AG09319 (cell line): ENCODE measurements at regions not wholly inside any gene's neighbourhood (a gene's known extent, or its start where the extent isn't known, plus 50 kb on each side); places are given as distances from the start of the nearest gene placed in this dataset.

Source experiments
- DNase-seq: peaks from one replicate; pipeline ENCODE4 v3.0.0-alpha.2; 2010; ENCODE audit warnings: low read depth; ENCODE audit errors: extremely low read depth
- TF ChIP-seq, protein P1 (sequence below): IDR thresholded peaks from 2 replicates; pipeline ENCODE4 v1.5.1; 2011; ENCODE audit warnings: low read depth, mild to moderate bottlenecking, inconsistent platforms, low read length, moderate library complexity

DNA sequence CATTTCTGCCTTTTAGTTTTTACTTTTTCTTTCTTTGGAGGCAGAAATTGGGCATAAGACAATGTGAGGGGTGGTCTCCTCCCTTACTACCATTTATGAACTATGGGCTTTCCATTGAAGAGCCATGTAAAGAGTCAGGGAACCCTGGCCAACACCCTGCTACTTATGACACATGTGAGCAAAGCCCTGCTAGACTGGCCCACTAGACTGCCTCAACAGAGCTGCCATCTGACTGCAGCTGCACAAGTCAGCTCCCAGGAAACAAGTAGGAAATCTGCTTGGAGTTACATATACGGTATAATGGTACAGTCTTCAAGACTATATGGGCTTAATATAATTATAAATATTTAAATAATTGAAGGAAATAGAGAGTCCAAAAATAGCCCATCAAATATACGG, 816.8 kb downstream of the TRIB2 start:
- DNase-seq, result no peak
- TF ChIP-seq, protein P1, sequence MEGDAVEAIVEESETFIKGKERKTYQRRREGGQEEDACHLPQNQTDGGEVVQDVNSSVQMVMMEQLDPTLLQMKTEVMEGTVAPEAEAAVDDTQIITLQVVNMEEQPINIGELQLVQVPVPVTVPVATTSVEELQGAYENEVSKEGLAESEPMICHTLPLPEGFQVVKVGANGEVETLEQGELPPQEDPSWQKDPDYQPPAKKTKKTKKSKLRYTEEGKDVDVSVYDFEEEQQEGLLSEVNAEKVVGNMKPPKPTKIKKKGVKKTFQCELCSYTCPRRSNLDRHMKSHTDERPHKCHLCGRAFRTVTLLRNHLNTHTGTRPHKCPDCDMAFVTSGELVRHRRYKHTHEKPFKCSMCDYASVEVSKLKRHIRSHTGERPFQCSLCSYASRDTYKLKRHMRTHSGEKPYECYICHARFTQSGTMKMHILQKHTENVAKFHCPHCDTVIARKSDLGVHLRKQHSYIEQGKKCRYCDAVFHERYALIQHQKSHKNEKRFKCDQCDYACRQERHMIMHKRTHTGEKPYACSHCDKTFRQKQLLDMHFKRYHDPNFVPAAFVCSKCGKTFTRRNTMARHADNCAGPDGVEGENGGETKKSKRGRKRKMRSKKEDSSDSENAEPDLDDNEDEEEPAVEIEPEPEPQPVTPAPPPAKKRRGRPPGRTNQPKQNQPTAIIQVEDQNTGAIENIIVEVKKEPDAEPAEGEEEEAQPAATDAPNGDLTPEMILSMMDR, result no peak

DNA sequence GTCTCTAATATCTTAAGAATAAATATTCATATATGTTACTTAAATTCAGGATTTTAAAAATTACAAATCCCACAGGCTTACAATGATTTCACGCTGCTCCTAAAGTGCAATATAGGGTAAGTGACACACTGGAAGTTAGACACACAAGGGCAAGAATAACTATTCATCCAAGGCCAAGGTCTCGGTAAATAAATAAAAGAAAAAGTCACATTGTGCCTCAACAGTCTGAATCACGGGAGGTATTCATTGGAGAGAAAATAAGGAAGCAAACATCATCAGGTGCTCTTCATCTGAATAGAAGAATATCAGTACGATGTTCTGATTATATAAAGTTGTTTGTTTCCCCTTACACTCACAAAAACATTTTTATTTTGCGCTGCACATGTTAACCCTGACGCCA, 820.2 kb downstream of the TRIB2 start:
- TF ChIP-seq, protein P1, result no peak
- no peak for DNase-seq

DNA sequence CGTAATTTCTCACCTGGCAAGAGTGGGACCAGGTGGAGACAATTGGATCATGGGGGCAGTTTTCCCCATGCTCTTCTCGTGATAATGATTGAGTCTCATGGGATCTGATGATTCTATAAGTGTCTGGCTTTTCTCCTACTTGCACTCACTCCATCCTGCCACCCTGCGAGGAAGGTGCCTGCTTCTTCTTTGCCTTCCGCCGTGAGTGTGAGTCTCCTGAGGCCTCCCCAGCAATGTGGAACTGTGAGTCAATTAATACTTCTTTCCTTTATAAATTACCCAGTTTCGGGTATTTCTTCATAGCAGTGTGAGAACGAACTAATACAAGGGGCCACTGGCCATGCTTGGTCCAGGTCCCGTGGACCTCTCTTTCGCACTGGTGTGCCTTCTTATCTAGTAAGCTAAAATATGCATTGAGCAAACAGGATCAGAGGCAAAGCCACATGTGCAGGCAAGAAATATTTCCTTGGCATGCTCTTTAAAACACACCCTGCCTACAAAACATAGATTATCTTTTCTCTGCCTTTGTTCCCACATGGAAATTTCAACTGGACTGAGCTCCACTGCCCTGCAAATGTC, 821.1 kb downstream of the TRIB2 start:
- no peak for DNase-seq
- TF ChIP-seq, protein P1, result no peak

DNA sequence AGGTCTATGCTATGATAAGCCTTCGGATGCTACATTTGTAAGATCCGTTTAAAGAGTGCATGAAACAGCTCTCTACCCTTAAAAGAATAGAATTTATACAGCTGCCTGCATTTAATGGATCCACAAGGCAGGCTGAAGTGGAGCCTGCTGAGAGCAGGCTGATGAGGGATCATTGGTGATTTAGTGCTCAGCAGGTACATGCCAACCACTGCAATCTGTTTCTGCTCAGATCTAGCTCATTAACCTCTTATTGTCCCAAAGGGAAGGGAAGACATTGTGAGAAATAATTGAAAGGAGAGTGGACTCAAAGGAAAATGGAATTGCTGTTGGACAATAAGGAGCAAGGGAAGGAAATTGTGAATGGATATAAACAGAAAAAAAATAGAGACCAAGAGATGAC, 822.6 kb downstream of the TRIB2 start:
- DNase-seq, result no peak
- TF ChIP-seq, protein P1, result no peak

DNA sequence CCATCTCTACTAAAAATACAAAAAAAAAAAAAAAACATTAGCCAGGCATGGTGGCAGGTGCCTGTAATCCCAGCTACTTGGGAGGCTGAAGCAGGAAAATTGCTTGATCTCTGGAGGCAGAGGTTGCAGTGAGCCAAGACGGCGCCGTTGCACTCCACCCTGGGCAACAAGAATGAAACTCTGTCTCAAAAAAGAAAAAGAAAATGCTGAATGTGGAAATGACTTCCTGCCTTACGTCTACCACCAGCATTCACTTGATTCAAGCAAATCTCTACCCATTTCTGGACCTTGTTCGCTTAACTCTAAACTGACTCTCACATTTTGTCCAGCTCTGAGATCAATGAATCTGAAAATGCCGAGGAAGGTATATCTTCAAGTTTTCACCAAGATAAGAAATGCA, 825.3 kb downstream of the TRIB2 start:
- TF ChIP-seq, protein P1, result no peak
- DNase-seq, result no peak

DNA sequence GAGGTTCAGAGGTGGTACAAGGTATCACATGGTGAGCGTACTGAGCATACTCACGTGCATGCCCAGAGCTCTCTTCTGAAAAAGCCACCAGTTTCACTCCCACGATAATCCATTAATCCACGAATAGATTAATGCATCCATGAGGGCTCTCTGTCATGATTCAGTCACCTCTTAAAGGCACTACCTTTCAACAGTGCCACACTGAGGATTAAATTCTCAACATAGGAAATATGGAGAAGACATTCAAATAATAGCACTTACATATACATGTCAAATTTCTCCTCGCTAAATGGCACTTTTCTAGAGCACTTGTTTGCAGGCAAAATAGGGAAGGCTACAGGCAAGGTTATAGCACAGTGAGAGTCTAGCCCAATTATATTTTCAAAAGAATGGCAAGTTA, 825.9 kb downstream of the TRIB2 start:
- DNase-seq, result no peak
- TF ChIP-seq, protein P1, result no peak

DNA sequence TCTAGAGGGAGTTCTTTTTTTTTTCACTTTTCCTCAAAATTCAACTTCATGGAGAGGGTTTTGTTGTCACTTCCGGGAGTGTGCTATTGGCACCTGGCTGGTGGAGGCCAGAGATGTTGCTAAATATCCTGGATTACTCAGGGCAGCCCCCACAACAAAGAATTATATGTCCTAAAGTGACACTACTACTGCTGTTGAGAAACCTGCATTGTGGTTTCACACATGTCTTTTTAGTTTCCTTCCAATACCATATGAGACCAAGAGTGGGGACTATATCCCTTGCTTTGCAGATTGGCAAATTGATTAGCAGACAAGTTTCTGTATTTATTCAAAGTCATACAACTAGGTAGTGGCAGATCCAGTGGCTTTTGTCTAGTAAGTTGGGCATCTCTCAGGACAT, 826.8 kb downstream of the TRIB2 start:
- TF ChIP-seq, protein P1, result no peak
- no peak for DNase-seq
